DND-41 (cell line): ENCODE measurements at regions not wholly inside any gene's neighbourhood (a gene's known extent, or its start where the extent isn't known, plus 50 kb on each side); places are given as distances from the start of the nearest gene placed in this dataset.

Source experiments
- ATAC-seq: fragments of 200-7000 bp; cut with Tn5 transposase; 3 replicates; pipeline ENCODE4 v1.9.1; 2021; ENCODE audit warnings: low read depth; ENCODE audit not compliant: insufficient read depth
- DNase-seq: peaks from one replicate; pipeline ENCODE4 v3.0.0-alpha.2; 2020
- H2AFZ ChIP-seq: 2 replicates; pipeline ENCODE4 v1.6.0; 2012; ENCODE audit warnings: low read depth, low read length
- H3K27ac ChIP-seq: 2 replicates; pipeline ENCODE4 v1.5.1; 2012; ENCODE audit warnings: low read length, inconsistent platforms
- H3K27me3 ChIP-seq: fragments of 200-600 bp; sonication (generic); 2 replicates; pipeline ENCODE4 v1.6.0; 2012; ENCODE audit warnings: low read length, mild to moderate bottlenecking, inconsistent platforms; ENCODE audit not compliant: insufficient read depth, poor library complexity
- H3K36me3 ChIP-seq: 2 replicates; pipeline ENCODE4 v1.5.1; 2012; ENCODE audit warnings: low read length, inconsistent platforms; ENCODE audit not compliant: insufficient read depth
- H3K4me1 ChIP-seq: 2 replicates; pipeline ENCODE4 v1.5.1; 2012; ENCODE audit warnings: mild to moderate bottlenecking, low read length; ENCODE audit not compliant: insufficient read depth
- H3K4me2 ChIP-seq: 2 replicates; pipeline ENCODE4 v1.6.0; 2012; ENCODE audit warnings: mild to moderate bottlenecking, moderate library complexity, low read length, inconsistent platforms; ENCODE audit not compliant: insufficient read depth
- H3K4me3 ChIP-seq, 2 experiments: fragments of 200-600 bp in 1 of 2; shearing (Covaris generic) in 1 of 2; 2 replicates each; pipeline ENCODE4 v1.5.1; 2012 to 2016; ENCODE audit warnings: inconsistent platforms in 2 of 2, low read length in 2 of 2, mild to moderate bottlenecking in 2 of 2, low read depth in 1 of 2, moderate library complexity in 1 of 2
- H3K79me2 ChIP-seq: 2 replicates; pipeline ENCODE4 v1.6.0; 2012; ENCODE audit warnings: low read length, inconsistent platforms; ENCODE audit not compliant: insufficient read depth
- H3K9ac ChIP-seq: 2 replicates; pipeline ENCODE4 v1.6.0; 2012; ENCODE audit warnings: low read depth, mild to moderate bottlenecking, inconsistent platforms, low read length, moderate library complexity
- H3K9me3 ChIP-seq: 2 replicates; pipeline ENCODE4 v1.5.1; 2012; ENCODE audit warnings: low read length, moderate library complexity, mild to moderate bottlenecking, inconsistent platforms; ENCODE audit not compliant: insufficient read depth, severe bottlenecking
- H4K20me1 ChIP-seq: 2 replicates; pipeline ENCODE4 v1.6.0; 2012; ENCODE audit warnings: low read length; ENCODE audit not compliant: insufficient read depth
- CTCF ChIP-seq: IDR thresholded peaks from 2 replicates; pipeline ENCODE4 v1.5.1; 2012; ENCODE audit warnings: borderline replicate concordance, low read length, moderate library complexity, mild to moderate bottlenecking; ENCODE audit not compliant: poor library complexity, severe bottlenecking; ENCODE audit errors: extremely low read depth
- EZH2 ChIP-seq: IDR thresholded peaks from 3 replicates; pipeline ENCODE4 v1.6.1; 2012; ENCODE audit warnings: borderline replicate concordance, low read depth, mild to moderate bottlenecking, moderate library complexity, low read length, inconsistent platforms; ENCODE audit not compliant: severe bottlenecking

- no peak for DNase-seq
Measured at GRCh38 chr9:89862316-89862715, 257.5 kb downstream of the GADD45G start.

GRCh38 chr9:89863141-89863540, 258.3 kb downstream of the GADD45G start:
- no peaks in the 10 kb centered on the region for H3K27me3 ChIP-seq
- DNase-seq (no peak), ATAC-seq (no peak)
- no peaks in the 10 kb centered on the region for H3K36me3 ChIP-seq
- no peak overlapping the region for H2AFZ ChIP-seq
- H4K20me1 ChIP-seq = no peaks in the 10 kb centered on the region
- no peaks in the 10 kb centered on the region for H3K79me2 ChIP-seq
- H3K4me3 ChIP-seq = no peak overlapping the region
- TF ChIP-seq EZH2 (no peak), CTCF (no peak)
- H3K4me2 ChIP-seq = no peak overlapping the region
- no peaks in the 10 kb centered on the region for H3K9me3 ChIP-seq
- H3K4me1 ChIP-seq = no peaks in the 10 kb centered on the region
- no peak overlapping the region for H3K9ac ChIP-seq
- H3K27ac ChIP-seq = no peak overlapping the region

More at GRCh38 chr9:89862316-89862715, 257.5 kb downstream of the GADD45G start:
- Histone ChIP-seq H2AFZ (no peak overlapping the region), H3K4me1 (no peaks in the 10 kb centered on the region), H3K9me3 (no peaks in the 10 kb centered on the region), H3K4me2 (no peak overlapping the region), H3K79me2 (no peaks in the 10 kb centered on the region), H3K9ac (no peak overlapping the region), H3K36me3 (no peaks in the 10 kb centered on the region), H3K27ac (no peak overlapping the region), H4K20me1 (no peaks in the 10 kb centered on the region), H3K4me3 (no peak overlapping the region), H3K27me3 (no peaks in the 10 kb centered on the region)
- ATAC-seq = no peak
- TF ChIP-seq EZH2 (no peak), CTCF (no peak)

- no peak overlapping the region for H3K27ac ChIP-seq
- H3K79me2 ChIP-seq = no peaks in the 10 kb centered on the region
- no peak overlapping the region for H3K4me2 ChIP-seq
- ATAC-seq = no peak
- no peak for DNase-seq
- H3K4me1 ChIP-seq = no peaks in the 10 kb centered on the region
- no peaks in the 10 kb centered on the region for H3K9me3 ChIP-seq
- no peak overlapping the region for H3K9ac ChIP-seq
- TF ChIP-seq EZH2 (no peak), CTCF (no peak)
- H3K27me3 ChIP-seq = no peaks in the 10 kb centered on the region
- no peak overlapping the region for H3K4me3 ChIP-seq
- no peak overlapping the region for H2AFZ ChIP-seq
- H4K20me1 ChIP-seq = no peaks in the 10 kb centered on the region
- no peaks in the 10 kb centered on the region for H3K36me3 ChIP-seq
Measured at GRCh38 chr9:89863837-89864236, 259.0 kb downstream of the GADD45G start.

GRCh38 chr9:89864257-89864656, 259.4 kb downstream of the GADD45G start:
- no peaks in the 10 kb centered on the region for H3K9me3 ChIP-seq
- no peak overlapping the region for H2AFZ ChIP-seq
- no peaks in the 10 kb centered on the region for H3K27me3 ChIP-seq
- DNase-seq (no peak), ATAC-seq (no peak)
- H3K27ac ChIP-seq = no peak overlapping the region
- no peaks in the 10 kb centered on the region for H3K36me3 ChIP-seq
- TF ChIP-seq EZH2 = no peak
- no peak for TF ChIP-seq CTCF
- H3K4me1 ChIP-seq = no peaks in the 10 kb centered on the region
- H3K4me3 ChIP-seq = no peak overlapping the region
- H3K79me2 ChIP-seq = no peaks in the 10 kb centered on the region
- H3K9ac ChIP-seq = no peak overlapping the region
- H3K4me2 ChIP-seq = no peak overlapping the region
- H4K20me1 ChIP-seq = no peaks in the 10 kb centered on the region
